ENCODE measurements at regions not wholly inside any gene's neighbourhood (a gene's known extent, or its start where the extent isn't known, plus 50 kb on each side); places are given as distances from the start of the nearest gene placed in this dataset.

- no peak for DNase-seq (ENCODE audit: low read depth in 1 of 2, low spot score in 1 of 2)
Measured at GRCh38 chr11:127369356-127369755, 368.8 kb upstream of the KIRREL3 start.

GRCh38 chr11:127362754-127363308, 362.3 kb upstream of the KIRREL3 start:
- no peak for DNase-seq (ENCODE audit: low read depth in 1 of 2, low spot score in 1 of 2)

GRCh38 chr11:127358160-127358559, 357.6 kb upstream of the KIRREL3 start:
- no peak for DNase-seq (ENCODE audit: low read depth in 1 of 2, low spot score in 1 of 2)

DNA sequence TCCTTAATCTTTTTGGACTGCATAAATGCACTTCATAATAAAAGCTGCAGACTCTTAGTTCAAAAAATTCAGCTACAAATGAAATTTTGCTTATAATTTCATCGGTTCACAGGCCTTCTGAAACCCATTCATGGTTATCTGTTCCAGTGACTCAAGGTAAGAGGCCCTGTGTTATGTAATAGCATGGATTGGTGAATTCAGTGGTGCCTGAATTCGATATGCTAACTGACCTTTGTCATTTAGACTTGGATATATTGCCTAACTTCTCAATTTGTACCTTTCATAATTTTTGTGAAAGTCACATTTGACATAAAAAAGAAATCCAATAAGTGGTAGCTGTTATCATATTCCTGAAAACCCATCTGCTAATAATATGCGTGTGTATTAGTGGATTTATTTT, 349.9 kb upstream of the KIRREL3 start:
- no peak for DNase-seq (ENCODE audit: low read depth in 1 of 2, low spot score in 1 of 2)

GRCh38 chr11:127345819-127346459, 345.4 kb upstream of the KIRREL3 start:
- DNase-seq (ENCODE audit: low read depth in 1 of 2, low spot score in 1 of 2), result no peak

DNA sequence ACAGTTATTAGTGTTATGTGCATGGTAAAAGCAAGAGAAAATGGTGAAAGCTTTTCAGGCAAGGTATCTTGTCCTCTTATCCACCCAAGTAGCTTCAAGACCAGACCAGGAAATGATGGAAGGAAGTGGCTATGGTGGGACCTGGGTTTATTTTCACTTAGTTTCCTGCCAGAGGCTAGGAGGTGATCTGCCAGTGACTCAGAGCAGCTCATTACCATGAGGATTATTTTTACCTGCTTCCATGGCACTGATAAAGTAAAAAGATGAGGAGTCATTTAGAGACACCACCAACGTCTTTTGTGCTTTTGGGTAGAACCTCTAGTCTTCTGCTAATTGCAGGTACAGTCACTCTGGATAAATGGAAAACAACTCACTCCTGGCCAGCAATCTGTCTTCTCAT, 339.9 kb upstream of the KIRREL3 start:
- no peak for DNase-seq (ENCODE audit: low read depth in 1 of 2, low spot score in 1 of 2)

GRCh38 chr11:127339376-127339775, 338.8 kb upstream of the KIRREL3 start:
- no peak for DNase-seq (ENCODE audit: low read depth in 1 of 2, low spot score in 1 of 2)

DNA sequence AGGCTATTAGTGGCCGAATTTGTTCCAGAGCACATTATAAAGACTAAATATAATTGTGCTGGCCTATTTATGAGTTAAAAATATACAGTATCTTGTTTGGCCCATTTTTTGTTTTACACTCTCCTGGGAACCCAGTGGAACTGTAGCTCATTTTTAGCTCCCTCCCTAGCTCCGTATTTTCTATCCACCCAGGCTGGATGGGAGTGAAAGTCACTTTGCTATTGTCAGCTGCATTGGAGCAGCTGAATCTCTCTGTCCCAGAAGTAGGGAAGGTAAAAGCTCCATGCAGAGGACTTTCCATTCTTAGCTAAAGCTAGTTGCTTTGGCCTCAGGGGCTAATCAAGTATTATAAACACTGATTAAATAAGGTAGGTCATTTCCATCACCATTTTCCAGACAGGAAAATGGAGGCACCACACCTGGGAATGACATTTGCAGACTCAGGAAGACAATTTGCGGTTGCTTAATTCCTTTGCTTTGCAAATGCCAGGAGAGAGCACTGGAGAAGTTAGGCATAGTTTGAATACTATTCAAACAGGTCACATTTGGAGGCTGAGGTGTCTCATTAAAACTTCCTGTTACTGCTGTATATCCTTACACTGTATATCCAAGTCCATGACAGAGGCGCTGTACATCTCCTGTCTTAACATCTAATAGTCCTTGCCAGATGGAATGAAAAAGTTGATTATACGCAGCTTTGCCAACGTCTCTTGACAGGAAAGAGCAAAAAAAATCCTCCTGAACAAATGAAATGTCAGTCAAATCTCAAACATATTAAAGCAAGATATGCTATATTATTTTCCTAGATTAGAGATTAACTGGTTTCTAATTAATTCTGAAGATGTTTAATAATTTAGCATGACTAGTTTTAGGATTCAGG, 338.1 kb upstream of the KIRREL3 start:
- DNase-seq (ENCODE audit: low read depth in 1 of 2, low spot score in 1 of 2), result no peak

DNA sequence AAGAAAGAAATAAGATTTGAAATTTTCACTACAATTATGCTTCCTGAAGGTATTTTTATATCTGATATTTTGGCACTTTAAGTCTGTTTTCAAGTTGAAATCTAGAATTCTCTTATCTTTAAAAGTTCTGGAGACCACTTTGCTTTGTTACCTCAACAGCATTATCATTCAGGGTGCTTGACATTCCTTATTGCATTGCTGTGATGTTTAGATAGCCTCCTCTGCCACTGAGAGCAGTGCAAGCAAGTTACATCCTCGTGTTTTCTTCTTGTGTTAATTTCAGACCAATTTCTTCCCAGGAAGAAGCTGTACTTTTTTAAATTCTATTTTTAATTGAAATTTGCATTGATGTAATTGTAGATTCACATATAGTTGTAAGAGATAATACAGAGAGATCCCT, 333.9 kb upstream of the KIRREL3 start:
- no peak for DNase-seq (ENCODE audit: low read depth in 1 of 2, low spot score in 1 of 2)

- DNase-seq (ENCODE audit: low read depth in 1 of 2, low spot score in 1 of 2), result no peak
Measured at GRCh38 chr11:127332896-127333295, 332.3 kb upstream of the KIRREL3 start.

DNA sequence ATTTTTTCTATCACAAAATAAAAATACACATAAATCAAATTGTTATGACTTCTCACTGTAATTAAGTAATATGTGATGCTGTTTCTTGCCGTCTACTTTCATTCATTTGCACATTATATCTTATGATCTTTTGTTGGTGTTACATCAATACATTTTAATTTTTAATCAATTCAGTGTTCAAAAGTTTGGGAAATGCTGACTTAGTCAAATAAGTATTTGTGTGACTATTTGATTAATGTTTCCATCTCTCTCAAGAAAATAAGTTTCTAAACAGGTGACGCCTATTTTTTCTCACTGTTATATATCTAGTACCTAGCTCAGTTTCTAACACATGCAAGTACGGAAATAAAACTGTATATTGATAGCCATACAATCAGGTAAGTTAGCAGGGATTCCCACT, 329.5 kb upstream of the KIRREL3 start:
- DNase-seq (ENCODE audit: low read depth in 1 of 2, low spot score in 1 of 2), result no peak

DNA sequence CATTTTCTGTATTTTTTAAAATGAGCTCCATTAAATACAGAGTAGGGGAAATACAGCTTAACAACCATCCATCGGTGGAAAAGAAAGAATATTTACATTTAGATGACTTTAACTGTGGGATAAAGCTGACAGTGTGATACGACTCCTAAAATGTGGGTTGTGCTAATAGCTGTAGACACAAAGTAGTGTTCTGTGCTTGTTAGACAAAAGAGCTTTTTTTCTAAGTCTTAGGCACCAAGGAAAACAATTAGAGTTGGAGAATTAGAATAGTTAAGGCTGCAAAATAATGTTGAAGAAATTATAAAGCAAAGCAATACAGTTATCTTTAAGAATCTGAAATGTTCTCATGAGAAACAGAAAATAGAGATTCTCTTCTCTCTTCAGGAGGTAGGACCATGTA, 307.7 kb upstream of the KIRREL3 start:
- no peak for DNase-seq (ENCODE audit: low read depth in 1 of 2, low spot score in 1 of 2)

- DNase-seq (ENCODE audit: low read depth in 1 of 2, low spot score in 1 of 2), result no peak
Measured at GRCh38 chr11:127307700-127308099, 307.1 kb upstream of the KIRREL3 start.

GRCh38 chr11:127304634-127305033, 304.1 kb upstream of the KIRREL3 start:
- DNase-seq (ENCODE audit: low read depth in 1 of 2, low spot score in 1 of 2), result no peak

DNA sequence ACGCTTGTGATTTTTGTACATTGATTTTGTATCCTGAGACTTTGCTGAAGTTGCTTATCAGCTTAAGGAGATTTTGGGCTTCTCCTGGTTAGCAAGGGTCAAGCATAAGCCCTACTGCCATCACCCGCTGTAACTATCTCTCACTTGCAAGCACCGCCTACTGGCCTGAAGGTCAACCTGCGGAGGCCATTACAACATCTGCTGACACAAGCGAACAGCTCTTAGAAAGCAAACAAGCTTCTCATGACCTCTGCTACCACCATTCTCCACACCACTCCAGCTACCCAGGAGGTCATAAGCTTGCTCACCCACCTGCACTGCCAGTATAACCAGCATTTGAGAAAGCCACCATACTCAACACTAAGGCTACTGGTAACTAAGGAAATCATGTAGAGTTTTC, 288.4 kb upstream of the KIRREL3 start:
- no peak for DNase-seq (ENCODE audit: low read depth in 1 of 2, low spot score in 1 of 2)

DNA sequence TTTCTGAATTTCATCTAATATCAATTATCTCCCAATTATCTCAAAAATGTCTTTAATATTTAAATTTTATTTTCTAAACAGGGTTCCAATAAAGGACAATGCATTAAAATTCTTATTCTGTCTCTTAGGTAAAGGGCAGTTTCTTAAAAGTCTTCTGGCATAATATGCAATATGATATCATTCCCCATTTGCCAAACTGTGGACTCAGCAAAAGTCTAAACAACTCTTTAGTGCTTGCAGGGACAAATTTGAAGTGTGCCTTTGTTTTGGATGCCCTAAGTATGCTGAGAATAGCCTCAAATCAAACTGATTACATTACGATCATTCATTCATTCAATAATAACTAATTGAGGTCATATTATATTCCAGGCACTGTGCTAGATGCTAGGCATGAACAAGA, 281.0 kb upstream of the KIRREL3 start:
- DNase-seq (ENCODE audit: low read depth in 1 of 2, low spot score in 1 of 2), result no peak

GRCh38 chr11:127275774-127276173, 275.2 kb upstream of the KIRREL3 start:
- DNase-seq (ENCODE audit: low read depth in 1 of 2, low spot score in 1 of 2), result no peak

DNA sequence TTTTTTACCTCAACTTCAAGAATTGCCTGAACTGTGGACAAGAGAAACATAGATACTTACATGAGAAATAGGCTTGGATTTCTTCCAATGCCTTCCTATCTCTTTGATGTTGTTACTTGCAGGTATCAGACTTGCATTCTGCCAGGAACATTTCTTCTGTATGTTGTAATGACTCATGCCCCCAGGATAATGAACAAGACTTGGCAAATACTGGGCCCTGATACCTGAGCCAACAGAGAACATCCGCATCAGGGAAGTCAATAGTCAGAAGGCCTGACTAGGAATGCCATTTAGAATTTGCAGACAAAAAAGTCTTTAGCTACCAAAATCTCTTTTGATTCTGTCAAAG, 273.7 kb upstream of the KIRREL3 start:
- no peak for DNase-seq (ENCODE audit: low read depth in 1 of 2, low spot score in 1 of 2)

- no peak for DNase-seq (ENCODE audit: low read depth in 1 of 2, low spot score in 1 of 2)
Measured at GRCh38 chr11:127273593-127274327, 273.2 kb upstream of the KIRREL3 start.

DNA sequence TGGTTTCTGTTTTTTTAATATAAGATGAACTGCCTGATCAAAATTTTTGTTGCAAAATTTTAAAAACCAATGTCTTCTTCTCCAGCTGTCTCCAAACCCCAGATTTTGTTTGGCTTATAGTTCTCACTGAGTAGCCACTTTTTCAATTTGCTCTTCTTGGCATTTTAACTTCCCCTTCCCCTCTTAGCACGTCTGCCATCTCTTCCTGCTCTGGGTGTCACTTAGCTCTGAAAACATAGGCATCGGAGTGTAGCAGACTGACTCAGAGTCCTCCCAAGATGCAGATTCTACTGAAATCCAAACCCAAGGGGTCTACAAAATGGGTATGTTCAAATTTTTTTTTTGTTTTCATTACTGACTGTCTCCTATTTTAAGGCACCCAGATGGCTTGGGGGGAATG, 270.3 kb upstream of the KIRREL3 start:
- no peak for DNase-seq (ENCODE audit: low read depth in 1 of 2, low spot score in 1 of 2)

DNA sequence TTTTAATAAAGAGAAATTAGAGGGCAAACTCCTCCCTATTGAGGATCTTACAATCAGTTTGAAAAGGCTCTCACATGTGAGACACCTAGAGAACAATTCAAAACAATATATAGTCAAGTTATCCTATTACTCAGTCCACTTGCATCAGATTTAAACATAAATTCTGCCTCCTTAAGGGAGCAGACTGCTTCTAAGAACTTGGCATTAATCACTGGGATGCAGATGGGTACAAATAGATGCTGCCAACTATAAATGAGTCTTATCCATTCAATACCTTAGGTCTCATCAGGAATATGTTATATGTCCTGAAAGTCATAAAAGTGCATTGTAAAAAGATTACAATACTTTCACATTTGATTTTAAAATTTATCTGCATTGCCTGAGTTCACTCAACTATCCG, 269.3 kb upstream of the KIRREL3 start:
- DNase-seq (ENCODE audit: low read depth in 1 of 2, low spot score in 1 of 2), result no peak

DNA sequence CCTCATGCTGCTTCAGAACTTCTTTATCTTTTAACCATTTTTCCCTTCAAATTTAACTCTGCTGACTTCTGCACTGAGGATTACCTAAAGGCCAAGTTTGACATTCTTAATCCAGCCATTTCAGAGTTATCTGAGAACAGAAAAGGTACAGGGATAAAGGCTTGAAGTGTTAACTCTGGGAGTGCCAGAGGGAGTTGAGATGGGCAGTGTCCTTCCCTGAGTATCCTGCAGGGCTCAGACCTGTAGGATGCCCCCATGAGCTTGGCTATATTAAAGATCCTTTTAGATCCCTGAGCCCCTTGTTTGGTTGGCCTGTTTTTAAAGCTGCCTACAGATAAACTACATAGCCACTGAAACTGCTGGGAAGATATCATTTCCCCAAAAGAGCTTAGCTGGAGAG, 268.4 kb upstream of the KIRREL3 start:
- no peak for DNase-seq (ENCODE audit: low read depth in 1 of 2, low spot score in 1 of 2)

Measured in activated CD4-positive, alpha-beta T cell treated with anti-CD3 and anti-CD28 coated beads, Interleukin-2, amount 50 U/mL, for 24 hours (primary cell).